Endothelial cell of umbilical vein (primary cell): ENCODE measurements at regions not wholly inside any gene's neighbourhood (a gene's known extent, or its start where the extent isn't known, plus 50 kb on each side); places are given as distances from the start of the nearest gene placed in this dataset.

ENCODE experiments used
- BruUV-seq: library from RNA; stranded (reverse); fragments of 400-500 nt; replicated peaks from 2 replicates; lab custom pipeline; 2021; lab: Mats Ljungman, UMichigan
- CTCF ChIA-PET: fragments of 300-600, 350-600 bp; sonication (Branson Sonifier 250); formaldehyde crosslinking; loops from one replicate; lab custom pipeline; 2021; ENCODE audit warnings: antibody characterized with exemption, inconsistent platforms; lab: Charles Lee
- POLR2A ChIA-PET: fragments of 300-600, 350-600 bp; sonication (Branson Sonifier 250); formaldehyde crosslinking; loops from one replicate; lab custom pipeline; 2021; ENCODE audit warnings: antibody characterized with exemption, inconsistent platforms; lab: Charles Lee
- DNase-seq: peaks from one replicate; pipeline ENCODE4 v3.0.0-alpha.2; 2011; ENCODE audit warnings: low read depth, low spot score
- FAIRE-seq: peaks from 2 replicates; lab custom pipeline; 2011; peaks lifted over from hg19 to GRCh38; lab: Jason Lieb, UNC
- H2AFZ ChIP-seq: 2 replicates; pipeline ENCODE4 v1.6.0; 2012; ENCODE audit warnings: low read depth, low read length, control low read depth, inconsistent platforms
- H3K27ac ChIP-seq: 2 replicates; pipeline ENCODE4 v1.5.1; 2011; ENCODE audit warnings: low read depth, mild to moderate bottlenecking, control low read depth, low read length, moderate library complexity; ENCODE audit not compliant: insufficient read depth
- H3K27me3 ChIP-seq, 2 experiments: 2 replicates each; pipeline versions ENCODE4 v1.6.0 to v1.6.1; 2011; ENCODE audit warnings: low read length in 2 of 2, mixed read lengths in 1 of 2; ENCODE audit not compliant: control insufficient read depth in 2 of 2, insufficient read depth in 2 of 2
- H3K36me3 ChIP-seq, 2 experiments: 2 replicates in 1 of 2; 3 replicates in 1 of 2; pipeline ENCODE4 v1.5.1; 2011; ENCODE audit warnings: low read length in 2 of 2, mild to moderate bottlenecking in 1 of 2, moderate library complexity in 1 of 2; ENCODE audit not compliant: control insufficient read depth in 2 of 2, insufficient read depth in 2 of 2; ENCODE audit errors: extremely low read depth in 1 of 2
- H3K4me1 ChIP-seq: 3 replicates; pipeline ENCODE4 v1.5.1; 2011; ENCODE audit warnings: mild to moderate bottlenecking, low read length; ENCODE audit not compliant: control insufficient read depth, insufficient read depth; ENCODE audit errors: extremely low read depth
- H3K4me2 ChIP-seq: 2 replicates; pipeline ENCODE4 v1.6.1; 2011; ENCODE audit warnings: low read length, control low read depth, mixed read lengths; ENCODE audit not compliant: insufficient read depth
- H3K4me3 ChIP-seq, 3 experiments: fragments of 200-600 bp in 1 of 3; sonication (generic), shearing (Covaris generic) in 1 of 3; replicated peaks in 1 of 3; 2 replicates each; pipeline ENCODE4 v1.5.1; 2011 to 2016; ENCODE audit warnings: control low read depth in 3 of 3, low read length in 3 of 3, mild to moderate bottlenecking in 2 of 3, inconsistent platforms in 1 of 3, low read depth in 1 of 3, moderate library complexity in 1 of 3; ENCODE audit not compliant: insufficient read depth in 1 of 3
- H3K79me2 ChIP-seq: 2 replicates; pipeline ENCODE4 v1.6.0; 2012; ENCODE audit warnings: low read length, inconsistent platforms; ENCODE audit not compliant: control insufficient read depth, insufficient read depth
- H3K9ac ChIP-seq: replicated peaks from 2 replicates; pipeline ENCODE3; 2011; ENCODE audit warnings: low read length, control low read depth; ENCODE audit not compliant: insufficient read depth; ENCODE audit errors: extremely low read depth
- H3K9me1 ChIP-seq: replicated peaks from 3 replicates; pipeline ENCODE4 v1.6.0; 2011; ENCODE audit warnings: mild to moderate bottlenecking, low read length; ENCODE audit not compliant: control insufficient read depth, insufficient read depth; ENCODE audit errors: extremely low read depth
- H3K9me3 ChIP-seq: replicated peaks from 2 replicates; pipeline ENCODE4 v1.5.1; 2012; ENCODE audit warnings: low read length, inconsistent platforms; ENCODE audit not compliant: control insufficient read depth, insufficient read depth
- H4K20me1 ChIP-seq: replicated peaks from 2 replicates; pipeline ENCODE3; 2011; ENCODE audit warnings: mild to moderate bottlenecking, low read length; ENCODE audit not compliant: control insufficient read depth, insufficient read depth; ENCODE audit errors: extremely low read depth
- CTCF ChIP-seq, 2 donors: IDR thresholded peaks; 1 replicate in 1 of 2; 2 replicates in 1 of 2; pipeline ENCODE4 v1.5.1; 2011; ENCODE audit warnings: low read length in 2 of 2, mild to moderate bottlenecking in 2 of 2, moderate library complexity in 2 of 2, control low read depth in 1 of 2, inconsistent platforms in 1 of 2, low read depth in 1 of 2; ENCODE audit not compliant: insufficient read depth in 1 of 2; ENCODE audit errors: extremely low read depth in 1 of 2
- EZH2 ChIP-seq: IDR thresholded peaks from 2 replicates; pipeline ENCODE4 v1.6.1; 2012; ENCODE audit warnings: borderline replicate concordance, low read depth, mild to moderate bottlenecking, moderate library complexity, low read length, inconsistent platforms; ENCODE audit not compliant: severe bottlenecking
- FOS ChIP-seq: IDR thresholded peaks from 2 replicates; pipeline ENCODE4 v1.6.1; 2011; ENCODE audit warnings: mild to moderate bottlenecking, low read length, moderate library complexity, borderline replicate concordance; ENCODE audit not compliant: insufficient read depth
- GATA2 ChIP-seq: IDR thresholded peaks from 2 replicates; pipeline ENCODE4 v1.7.0; 2011; ENCODE audit warnings: low read depth, mild to moderate bottlenecking, moderate library complexity, mixed read lengths, low read length; ENCODE audit not compliant: insufficient read length, insufficient read depth
- JUN ChIP-seq: IDR thresholded peaks from 2 replicates; pipeline ENCODE4 v1.6.1; 2011; ENCODE audit warnings: borderline replicate concordance, low read depth; ENCODE audit not compliant: insufficient read length, insufficient read depth
- MYC ChIP-seq: IDR thresholded peaks from one replicate; pipeline ENCODE4 v1.6.1; 2011; ENCODE audit warnings: mild to moderate bottlenecking, low read depth, low read length
- POLR2A ChIP-seq: IDR thresholded peaks from 2 replicates; pipeline ENCODE4 v1.6.1; 2012; ENCODE audit warnings: low read depth, mild to moderate bottlenecking, control low read depth, low read length
- POLR2AphosphoS5 ChIP-seq: IDR thresholded peaks from 2 replicates; pipeline ENCODE4 v1.6.1; 2012; ENCODE audit warnings: low read depth, mild to moderate bottlenecking, control low read depth, low read length, moderate library complexity; ENCODE audit not compliant: insufficient read depth
- dilution Hi-C: fragments of 300-500 bp; cut with MboI; formaldehyde crosslinking; loops from one replicate; pipeline ENCODE4 v1.15.0; 2019; ENCODE audit warnings: low sequenced_read_pairs; ENCODE audit not compliant: extremely low pct_ligation_motif_present
- intact Hi-C: fragments of 100-400 bp; cut with micrococcal nuclease; formaldehyde crosslinking; loops from one replicate; pipeline ENCODE4 v1.10.0; 2022
- TF ChIP-seq, protein P1 (sequence below): IDR thresholded peaks from 2 replicates; pipeline ENCODE4 v1.6.1; 2011; ENCODE audit not compliant: insufficient read depth, insufficient read length

- Histone ChIP-seq H3K27ac (no peak overlapping the region), H4K20me1 (no peaks in the 10 kb centered on the region), H2AFZ (no peak overlapping the region), H3K9me1 (no peaks in the 10 kb centered on the region), H3K9ac (no peak overlapping the region), H3K4me1 (peaks cover 4% of the 10 kb centered on the region), H3K4me2 (no peak overlapping the region), H3K79me2 (no peaks in the 10 kb centered on the region), H3K27me3 (peaks cover 7 to 15% of the 10 kb centered on the region in 2 experiments), H3K36me3 (no peaks in the 10 kb centered on the region), H3K4me3 (no peak overlapping the region), H3K9me3 (no peaks in the 10 kb centered on the region)
- no TSS peak for BruUV-seq
- intact Hi-C loops = loop anchor here (5.0 kb wide), 1 partner anchor 768 kb away; no protein-coding TSS in a partner anchor
- TF ChIP-seq JUN (no peak), FOS (no peak), GATA2 (no peak), CTCF (IDR thresholded peaks at IDR 0.05; ENCODE audit: extremely low read depth in 1 of 2, insufficient read depth in 1 of 2, low read depth in 1 of 2, low read length in 2 of 2) (no peak), POLR2AphosphoS5 (no peak), EZH2 (no peak), POLR2A (no peak), MYC (no peak)
- TF ChIP-seq, protein P1, sequence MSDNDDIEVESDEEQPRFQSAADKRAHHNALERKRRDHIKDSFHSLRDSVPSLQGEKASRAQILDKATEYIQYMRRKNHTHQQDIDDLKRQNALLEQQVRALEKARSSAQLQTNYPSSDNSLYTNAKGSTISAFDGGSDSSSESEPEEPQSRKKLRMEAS = no peak
- dilution Hi-C loops = no loop called here
- POLR2A ChIA-PET = no interaction called here
- no peak for DNase-seq
- CTCF ChIA-PET = interaction anchor here (0.9 to 2.9 kb wide), 5 partner anchors 14 to 1072 kb away, joined by 3 to 91 read pairs (median 19); no protein-coding TSS in a partner anchor
- no peak for FAIRE-seq
Measured at GRCh38 chr6:128808856-128809255, 74.1 kb upstream of the LAMA2 start.
